ENCODE measurements at regions not wholly inside any gene's neighbourhood (a gene's known extent, or its start where the extent isn't known, plus 50 kb on each side); places are given as distances from the start of the nearest gene placed in this dataset.

- Histone ChIP-seq H3K79me2 (ENCODE audit: insufficient read depth, low read length) (no peaks in the 10 kb centered on the region), H3K27me3 (ENCODE audit: control insufficient read depth in 2 of 2, insufficient read depth in 2 of 2, low read length in 2 of 2) (no peaks in the 10 kb centered on the region), H3K27ac (ENCODE audit: low read depth in 1 of 2, low read length in 2 of 2) (no peak overlapping the region), H3K4me2 (replicated peaks; ENCODE audit: extremely low read depth, low read length, poor library complexity, severe bottlenecking) (no peak overlapping the region), H2AFZ (ENCODE audit: insufficient read depth, low read depth, low read length, poor library complexity, severe bottlenecking) (no peak overlapping the region), H3K9me3 (replicated peaks in 1 of 2; ENCODE audit: control insufficient read depth in 1 of 2, insufficient read depth in 1 of 2, low read length in 2 of 2) (no peaks in the 10 kb centered on the region), H3K4me3 (replicated peaks in 1 of 3; ENCODE audit: low read depth in 2 of 3, low read length in 3 of 3) (no peak overlapping the region), H3K9ac (ENCODE audit: insufficient read depth, low read length, poor library complexity, severe bottlenecking) (no peak overlapping the region), H3K4me1 (ENCODE audit: control insufficient read depth in 1 of 2, insufficient read depth in 2 of 2, low read length in 2 of 2) (peaks cover 4 to 6% of the 10 kb centered on the region in 2 donors), H3K36me3 (replicated peaks in 1 of 2; ENCODE audit: control insufficient read depth in 1 of 2, insufficient read depth in 2 of 2, low read length in 2 of 2) (no peaks in the 10 kb centered on the region), H4K20me1 (ENCODE audit: insufficient read depth, low read length) (no peaks in the 10 kb centered on the region)
- no peak for TF ChIP-seq CTCF (IDR thresholded peaks at IDR 0.05)
- Mint-ChIP-seq H3K36me3 (no peaks in the 10 kb centered on the region), H3K4me1 (peaks cover 4% of the 10 kb centered on the region), H3K9me3 (peaks cover 0 to 3% (median 0%) of the 10 kb centered on the region in 7 donors), H3K4me3 (no peak overlapping the region), H3K27ac (no peak overlapping the region), H3K27me3 (ENCODE audit: low read depth in 3 of 3) (peaks cover 4 to 6% (median 4%) of the 10 kb centered on the region in 3 donors)
- DNase-seq: no peak
- intact Hi-C loops (cut with micrococcal nuclease): no loop called here
- no CpG with 5 or more reads among the region's 6 CpGs for WGBS (ENCODE audit: insufficient coverage)
These were observed 66.0 kb upstream of the TMCC3 start for GRCh38 chr12:94716339-94716738.

GRCh38 chr12:94714378-94715114 lies 64.2 kb upstream of the TMCC3 start:
- no peaks in the 10 kb centered on the region for H3K79me2 ChIP-seq (ENCODE audit: insufficient read depth, low read length)
- no peak overlapping the region for H2AFZ ChIP-seq (ENCODE audit: insufficient read depth, low read depth, low read length, poor library complexity, severe bottlenecking)
- Mint-ChIP-seq H3K4me3 (no peak overlapping the region), H3K36me3 (no peaks in the 10 kb centered on the region), H3K4me1 (no peaks in the 10 kb centered on the region), H3K9me3 (peaks cover 0 to 3% (median 0%) of the 10 kb centered on the region in 7 donors), H3K27me3 (ENCODE audit: low read depth in 3 of 3) (peaks cover 4 to 8% (median 4%) of the 10 kb centered on the region in 3 donors), H3K27ac (no peak overlapping the region)
- no peak for TF ChIP-seq CTCF (IDR thresholded peaks at IDR 0.05)
- no peaks in the 10 kb centered on the region for H3K36me3 ChIP-seq (replicated peaks in 1 of 2; ENCODE audit: control insufficient read depth in 1 of 2, insufficient read depth in 2 of 2, low read length in 2 of 2)
- intact Hi-C loops (cut with micrococcal nuclease): no loop called here
- no peak overlapping the region for H3K4me2 ChIP-seq (replicated peaks; ENCODE audit: extremely low read depth, low read length, poor library complexity, severe bottlenecking)
- no peak overlapping the region for H3K4me3 ChIP-seq (replicated peaks in 1 of 3; ENCODE audit: low read depth in 2 of 3, low read length in 3 of 3)
- H3K9me3 ChIP-seq (replicated peaks in 1 of 2; ENCODE audit: control insufficient read depth in 1 of 2, insufficient read depth in 1 of 2, low read length in 2 of 2): no peaks in the 10 kb centered on the region
- H3K9ac ChIP-seq (ENCODE audit: insufficient read depth, low read length, poor library complexity, severe bottlenecking): no peak overlapping the region
- no peaks in the 10 kb centered on the region for H4K20me1 ChIP-seq (ENCODE audit: insufficient read depth, low read length)
- no peak for DNase-seq
- no peak overlapping the region for H3K27ac ChIP-seq (ENCODE audit: low read depth in 1 of 2, low read length in 2 of 2)
- 83% methylated on average over 1 of the region's 6 CpGs for WGBS (ENCODE audit: insufficient coverage)
- no peaks in the 10 kb centered on the region for H3K4me1 ChIP-seq (ENCODE audit: control insufficient read depth in 1 of 2, insufficient read depth in 2 of 2, low read length in 2 of 2)
- H3K27me3 ChIP-seq (ENCODE audit: control insufficient read depth in 2 of 2, insufficient read depth in 2 of 2, low read length in 2 of 2): no peaks in the 10 kb centered on the region

Measured in CD14-positive monocyte (primary cell).